SKM-1 treated with dmso at 0.1 percent for 144 hours (cell line): ENCODE measurements at regions not wholly inside any gene's neighbourhood (a gene's known extent, or its start where the extent isn't known, plus 50 kb on each side); places are given as distances from the start of the nearest gene placed in this dataset.
"Not testable (repeated sequence)": the region's sequence is repeated elsewhere in the genome, so short reads cannot be mapped to it uniquely, and the experiment has no call there.

ENCODE experiments used
- DNase-seq: peaks from one replicate; lab custom pipeline; 2025; ENCODE audit not compliant: unreplicated experiment; lab: John Stamatoyannopoulos, UW

- no peak for DNase-seq
Measured at GRCh38 chr3:56927855-56928254, 126.1 kb upstream of the ARHGEF3 start.

DNA sequence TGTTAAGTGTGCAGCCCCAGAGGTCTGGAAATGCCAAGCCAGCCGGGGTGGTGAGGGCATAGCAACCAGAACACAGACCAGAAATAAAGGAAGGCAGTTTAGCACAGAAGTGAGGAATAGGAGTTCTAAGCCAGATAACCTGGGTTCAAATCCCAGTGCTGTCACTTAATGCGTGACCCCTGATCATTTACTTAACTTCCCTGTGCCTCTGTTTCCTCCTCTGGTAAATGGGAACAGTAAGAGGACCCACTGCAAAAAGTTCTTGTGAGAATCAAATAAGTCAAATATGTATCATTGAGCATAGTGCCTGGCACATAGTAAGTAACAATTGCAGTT is 125.2 kb upstream of the ARHGEF3 start:
- DNase-seq = no peak

DNA sequence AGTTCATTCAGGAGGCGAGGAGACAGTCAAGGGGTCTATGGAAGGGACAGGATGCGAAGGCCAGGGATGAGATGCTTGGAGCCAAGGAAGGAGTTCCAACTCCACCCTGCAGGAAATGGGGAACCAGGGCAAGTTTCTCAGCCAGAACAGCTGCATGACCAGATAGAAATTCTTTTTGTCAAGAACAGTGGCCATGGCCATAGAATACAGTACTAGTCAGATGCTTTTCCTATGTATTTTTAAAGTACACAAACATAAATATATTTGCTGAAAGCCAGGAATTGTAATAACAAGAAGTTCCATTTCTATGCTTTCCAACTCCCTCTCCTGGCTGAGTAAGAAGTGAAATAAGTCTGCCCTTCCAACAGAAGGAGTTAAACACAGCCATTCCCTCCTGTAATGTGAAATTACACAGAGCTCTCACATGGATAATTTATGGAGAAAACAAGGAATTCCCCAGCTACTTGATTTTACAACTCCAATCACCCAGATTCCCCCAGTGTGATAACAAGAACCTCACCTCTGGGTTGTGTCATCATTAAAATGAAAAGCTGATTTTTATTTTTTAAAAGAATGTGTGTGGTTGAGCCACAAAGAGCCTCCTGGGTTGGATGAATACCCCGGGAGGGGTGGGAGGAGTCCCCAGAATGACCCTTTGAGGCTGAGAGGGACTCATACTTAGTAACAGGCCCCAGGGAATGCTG is 124.6 kb upstream of the ARHGEF3 start:
- DNase-seq = no peak

DNA sequence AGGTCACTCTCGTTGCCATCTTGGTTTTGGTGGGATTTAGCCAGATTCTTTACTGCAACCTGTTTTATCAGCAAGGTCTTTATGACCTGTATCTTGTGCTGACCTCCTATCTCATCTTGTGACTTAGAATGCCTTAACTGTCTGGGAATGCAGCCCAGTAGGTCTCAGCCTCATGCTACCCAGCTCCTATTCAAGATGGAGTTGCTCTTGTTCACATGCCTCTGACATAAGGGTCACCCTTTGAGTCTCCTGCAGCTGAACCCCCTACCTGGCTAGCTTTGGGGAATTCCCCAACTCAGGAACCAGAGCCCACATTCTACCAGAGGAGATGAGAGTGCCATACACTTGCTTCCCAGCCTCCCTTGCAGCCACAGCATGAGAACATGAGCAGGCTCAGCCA is 123.0 kb upstream of the ARHGEF3 start:
- not testable (repeated sequence) for DNase-seq

GRCh38 chr3:56923526-56924224 is 121.9 kb upstream of the ARHGEF3 start:
- DNase-seq = no peak

- no peak for DNase-seq
Measured at GRCh38 chr3:56921573-56922453, 120.1 kb upstream of the ARHGEF3 start.

DNA sequence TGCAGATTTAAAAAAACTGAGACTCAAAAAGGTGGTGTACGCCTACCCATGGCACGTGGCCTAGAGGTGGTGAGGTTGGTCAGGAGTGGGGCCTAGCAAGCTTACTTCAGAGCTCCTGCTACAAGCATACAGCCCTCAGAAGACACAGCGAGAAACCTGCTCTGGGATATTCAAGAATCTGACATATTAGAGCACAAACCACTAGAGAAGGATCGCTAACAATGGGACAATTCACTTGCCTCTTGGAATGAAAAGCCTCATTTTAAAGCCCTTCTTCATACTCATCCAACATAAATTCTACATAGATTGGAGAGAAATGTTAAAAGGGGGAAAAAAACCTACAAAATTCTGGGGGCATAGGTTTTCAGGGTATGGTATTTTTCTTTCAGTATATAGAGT is 118.0 kb upstream of the ARHGEF3 start:
- no peak for DNase-seq

DNA sequence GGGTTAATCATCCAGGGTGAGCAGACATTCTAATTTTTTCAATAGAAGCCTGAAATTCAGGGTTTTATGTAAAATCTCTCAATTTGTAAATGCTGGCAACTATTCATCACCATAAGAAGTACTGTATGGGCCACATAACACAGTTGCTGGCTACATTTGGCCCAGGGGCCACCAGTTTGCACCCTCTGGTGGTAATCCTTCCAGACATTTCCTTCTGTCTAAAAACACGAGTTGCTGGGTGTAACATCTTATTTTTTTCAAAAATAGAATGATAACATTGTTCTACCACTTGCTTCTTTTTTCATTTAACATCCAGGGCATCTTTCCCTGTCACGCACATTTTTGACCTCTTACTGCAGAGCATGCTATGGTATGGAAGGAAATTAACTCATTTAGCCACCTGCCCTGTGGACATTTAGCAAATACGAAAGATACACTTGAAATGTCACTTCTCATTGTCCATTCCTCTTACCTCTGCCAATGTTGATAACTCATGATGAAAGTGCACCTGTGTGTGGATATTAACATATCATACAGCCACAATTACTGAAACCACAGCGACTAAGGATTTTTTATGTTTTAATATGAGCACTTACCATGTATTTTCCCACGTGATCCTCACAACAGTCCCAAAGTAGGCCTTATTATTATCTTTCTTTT is 117.5 kb upstream of the ARHGEF3 start:
- no peak for DNase-seq

- DNase-seq = peak; percentile 50
Measured at GRCh38 chr3:56918111-56918568, 116.4 kb upstream of the ARHGEF3 start.

DNA sequence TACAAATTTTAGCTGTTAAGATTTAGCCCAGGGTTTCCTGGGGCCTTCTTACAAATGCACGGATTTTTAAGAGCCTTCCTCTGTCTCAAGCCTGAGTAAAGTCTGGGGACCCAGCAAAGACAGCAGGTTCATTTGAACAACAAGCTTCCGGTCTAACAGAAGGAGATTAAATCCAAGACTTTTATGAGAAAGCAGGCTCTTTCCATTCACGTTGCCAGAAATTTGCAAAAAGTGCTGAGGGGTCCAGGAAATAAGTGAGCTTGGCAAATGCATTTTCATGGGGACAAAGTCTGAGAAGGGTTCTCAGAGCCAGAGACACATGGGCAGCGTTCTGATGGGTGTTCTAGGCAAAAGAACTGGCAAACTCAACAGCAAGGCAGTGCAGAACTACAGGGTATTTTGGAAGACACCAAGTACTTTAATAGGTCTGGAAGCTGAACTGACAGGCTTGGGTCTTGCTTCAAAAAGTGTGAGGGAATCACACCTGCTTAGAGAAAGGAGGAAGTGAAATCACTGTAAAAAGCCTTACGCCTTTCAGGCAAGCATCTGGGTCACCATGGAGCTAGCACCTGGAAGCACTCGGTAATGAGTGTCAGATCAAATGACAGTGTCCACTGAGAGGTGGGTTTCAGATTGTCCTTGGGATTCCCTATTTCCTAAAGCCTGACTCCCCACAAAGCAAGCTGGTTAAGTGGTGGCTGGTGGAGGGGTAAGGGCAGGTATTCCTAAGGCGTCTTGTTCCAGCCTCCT is 115.8 kb upstream of the ARHGEF3 start:
- DNase-seq = no peak

GRCh38 chr3:56916716-56917360 is 115.1 kb upstream of the ARHGEF3 start:
- DNase-seq = no peak

- DNase-seq = no peak
Measured at GRCh38 chr3:56915966-56916586, 114.3 kb upstream of the ARHGEF3 start.

- no peak for DNase-seq
Measured at GRCh38 chr3:56914646-56915045, 112.9 kb upstream of the ARHGEF3 start.

DNA sequence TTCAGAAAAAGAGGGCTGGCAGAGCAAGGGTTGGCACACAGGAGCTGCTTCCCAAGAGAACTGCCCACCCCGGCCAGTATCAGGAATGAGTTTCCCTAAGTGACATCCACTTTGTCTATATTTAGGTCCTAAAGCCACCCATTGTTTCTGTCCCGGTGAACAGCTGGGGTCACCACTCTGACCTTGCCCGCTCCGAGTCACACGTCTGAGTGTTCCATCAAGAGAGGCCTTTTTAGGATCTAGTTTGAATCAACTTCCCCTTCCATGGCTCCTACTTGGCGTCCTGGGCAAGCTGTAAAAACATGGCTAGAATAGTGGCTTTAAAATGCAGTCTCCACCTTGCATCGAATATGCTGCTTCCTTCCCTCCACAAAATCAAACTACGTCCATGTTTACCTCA is 109.6 kb upstream of the ARHGEF3 start:
- DNase-seq = no peak

- no peak for DNase-seq
Measured at GRCh38 chr3:56909349-56909748, 107.6 kb upstream of the ARHGEF3 start.

DNA sequence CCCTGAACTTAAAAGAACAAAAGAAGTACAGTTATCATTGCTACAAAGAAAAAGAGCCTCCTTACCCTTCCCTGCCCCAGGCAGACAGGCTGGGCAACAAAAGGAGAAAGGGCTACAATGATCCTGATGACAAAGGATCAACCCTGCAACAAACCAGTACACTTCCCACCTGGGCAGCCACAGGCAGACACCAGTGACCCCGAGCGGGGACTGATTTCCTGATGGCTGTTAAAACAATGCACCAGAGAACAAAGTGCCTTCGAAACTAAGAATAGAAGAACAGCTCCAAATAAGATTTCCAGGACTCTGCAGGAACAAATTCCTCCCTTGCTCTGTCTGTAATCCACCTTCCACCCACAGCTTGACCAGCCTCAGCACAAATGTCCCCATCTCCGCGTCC is 106.3 kb upstream of the ARHGEF3 start:
- DNase-seq = no peak

- no peak for DNase-seq
Measured at GRCh38 chr3:56904552-56905215, 102.9 kb upstream of the ARHGEF3 start.

DNA sequence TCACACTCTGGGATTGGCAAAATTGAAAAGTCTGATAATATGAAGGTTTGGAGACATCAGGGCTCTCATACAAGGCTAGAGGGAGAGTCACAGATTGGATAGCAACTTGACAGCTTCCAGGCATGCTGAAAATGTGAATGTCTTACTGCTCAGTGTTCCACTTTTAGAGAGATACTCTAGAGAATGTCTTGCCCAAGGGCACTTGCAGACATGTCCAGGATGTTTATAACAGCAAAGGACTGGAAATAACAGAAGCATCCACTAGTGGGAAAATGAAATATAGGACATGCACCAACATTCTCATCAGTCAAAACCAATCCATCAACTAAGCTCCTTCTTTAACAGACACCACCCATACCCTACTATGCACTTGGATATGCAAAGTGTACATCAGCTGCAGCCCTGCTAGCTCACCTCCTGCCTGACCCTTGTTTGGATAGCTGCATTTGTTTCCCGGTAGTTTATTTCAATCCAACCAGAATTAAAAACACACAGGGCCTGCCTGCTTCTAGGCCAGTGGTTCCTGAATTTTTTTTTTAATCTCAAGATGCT is 101.6 kb upstream of the ARHGEF3 start:
- no peak for DNase-seq
